ENCODE measurements at regions not wholly inside any gene's neighbourhood (a gene's known extent, or its start where the extent isn't known, plus 50 kb on each side); places are given as distances from the start of the nearest gene placed in this dataset.

DNA sequence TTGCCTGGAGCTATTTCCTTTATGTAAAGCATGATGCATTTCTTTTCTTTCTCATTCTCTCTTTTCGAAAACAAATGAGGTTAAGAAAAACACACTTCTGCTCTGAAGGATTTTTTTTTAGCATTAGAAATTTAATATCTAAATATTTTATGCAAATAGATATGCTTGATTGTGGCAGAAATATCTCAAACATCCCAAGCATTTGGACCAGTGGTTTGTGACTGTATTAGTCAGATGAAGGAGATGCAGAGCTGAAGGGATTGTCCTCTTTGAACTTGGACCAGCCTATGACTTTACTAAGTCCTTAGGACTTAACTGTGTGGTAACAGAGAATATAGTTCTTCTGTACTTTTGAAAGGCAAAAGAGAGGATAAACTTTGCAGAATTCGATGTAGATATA lies 335.9 kb upstream of the NT5C1B start:
- TF ChIP-seq, protein P1, sequence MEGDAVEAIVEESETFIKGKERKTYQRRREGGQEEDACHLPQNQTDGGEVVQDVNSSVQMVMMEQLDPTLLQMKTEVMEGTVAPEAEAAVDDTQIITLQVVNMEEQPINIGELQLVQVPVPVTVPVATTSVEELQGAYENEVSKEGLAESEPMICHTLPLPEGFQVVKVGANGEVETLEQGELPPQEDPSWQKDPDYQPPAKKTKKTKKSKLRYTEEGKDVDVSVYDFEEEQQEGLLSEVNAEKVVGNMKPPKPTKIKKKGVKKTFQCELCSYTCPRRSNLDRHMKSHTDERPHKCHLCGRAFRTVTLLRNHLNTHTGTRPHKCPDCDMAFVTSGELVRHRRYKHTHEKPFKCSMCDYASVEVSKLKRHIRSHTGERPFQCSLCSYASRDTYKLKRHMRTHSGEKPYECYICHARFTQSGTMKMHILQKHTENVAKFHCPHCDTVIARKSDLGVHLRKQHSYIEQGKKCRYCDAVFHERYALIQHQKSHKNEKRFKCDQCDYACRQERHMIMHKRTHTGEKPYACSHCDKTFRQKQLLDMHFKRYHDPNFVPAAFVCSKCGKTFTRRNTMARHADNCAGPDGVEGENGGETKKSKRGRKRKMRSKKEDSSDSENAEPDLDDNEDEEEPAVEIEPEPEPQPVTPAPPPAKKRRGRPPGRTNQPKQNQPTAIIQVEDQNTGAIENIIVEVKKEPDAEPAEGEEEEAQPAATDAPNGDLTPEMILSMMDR (IDR thresholded peaks at IDR 0.05; ENCODE audit: poor library complexity, severe bottlenecking) = no peak
- TF ChIP-seq POLR2AphosphoS5 (IDR thresholded peaks at IDR 0.05) = no peak
- TF ChIP-seq EZH2 (IDR thresholded peaks at IDR 0.05; ENCODE audit: borderline replicate concordance, insufficient read depth, low read length, poor library complexity, severe bottlenecking) = no peak
- TF ChIP-seq EP300 (conservative IDR thresholded peaks at IDR 0.05; ENCODE audit: poor library complexity, severe bottlenecking) = no peak
- TF ChIP-seq, protein P2, sequence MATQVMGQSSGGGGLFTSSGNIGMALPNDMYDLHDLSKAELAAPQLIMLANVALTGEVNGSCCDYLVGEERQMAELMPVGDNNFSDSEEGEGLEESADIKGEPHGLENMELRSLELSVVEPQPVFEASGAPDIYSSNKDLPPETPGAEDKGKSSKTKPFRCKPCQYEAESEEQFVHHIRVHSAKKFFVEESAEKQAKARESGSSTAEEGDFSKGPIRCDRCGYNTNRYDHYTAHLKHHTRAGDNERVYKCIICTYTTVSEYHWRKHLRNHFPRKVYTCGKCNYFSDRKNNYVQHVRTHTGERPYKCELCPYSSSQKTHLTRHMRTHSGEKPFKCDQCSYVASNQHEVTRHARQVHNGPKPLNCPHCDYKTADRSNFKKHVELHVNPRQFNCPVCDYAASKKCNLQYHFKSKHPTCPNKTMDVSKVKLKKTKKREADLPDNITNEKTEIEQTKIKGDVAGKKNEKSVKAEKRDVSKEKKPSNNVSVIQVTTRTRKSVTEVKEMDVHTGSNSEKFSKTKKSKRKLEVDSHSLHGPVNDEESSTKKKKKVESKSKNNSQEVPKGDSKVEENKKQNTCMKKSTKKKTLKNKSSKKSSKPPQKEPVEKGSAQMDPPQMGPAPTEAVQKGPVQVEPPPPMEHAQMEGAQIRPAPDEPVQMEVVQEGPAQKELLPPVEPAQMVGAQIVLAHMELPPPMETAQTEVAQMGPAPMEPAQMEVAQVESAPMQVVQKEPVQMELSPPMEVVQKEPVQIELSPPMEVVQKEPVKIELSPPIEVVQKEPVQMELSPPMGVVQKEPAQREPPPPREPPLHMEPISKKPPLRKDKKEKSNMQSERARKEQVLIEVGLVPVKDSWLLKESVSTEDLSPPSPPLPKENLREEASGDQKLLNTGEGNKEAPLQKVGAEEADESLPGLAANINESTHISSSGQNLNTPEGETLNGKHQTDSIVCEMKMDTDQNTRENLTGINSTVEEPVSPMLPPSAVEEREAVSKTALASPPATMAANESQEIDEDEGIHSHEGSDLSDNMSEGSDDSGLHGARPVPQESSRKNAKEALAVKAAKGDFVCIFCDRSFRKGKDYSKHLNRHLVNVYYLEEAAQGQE (IDR thresholded peaks at IDR 0.05; ENCODE audit: borderline replicate concordance) = no peak
- TF ChIP-seq TAF1 (IDR thresholded peaks at IDR 0.05; ENCODE audit: low read depth) = no peak
- TF ChIP-seq MXI1 (conservative IDR thresholded peaks at IDR 0.05; ENCODE audit: poor library complexity, severe bottlenecking) = no peak
- TF ChIP-seq RAD21 (conservative IDR thresholded peaks at IDR 0.05) = no peak
- TF ChIP-seq SMC3 (conservative IDR thresholded peaks at IDR 0.05; ENCODE audit: poor library complexity) = no peak

Measured in neural cell (in vitro differentiated cells).